H4 (cell line): ENCODE measurements at regions not wholly inside any gene's neighbourhood (a gene's known extent, or its start where the extent isn't known, plus 50 kb on each side); places are given as distances from the start of the nearest gene placed in this dataset.
"Not testable (repeated sequence)": the region's sequence is repeated elsewhere in the genome, so short reads cannot be mapped to it uniquely, and the experiment has no call there.

Experiments
- DNase-seq: peaks from one replicate; pipeline ENCODE4 v3.0.0-alpha.2; 2015; ENCODE audit warnings: low spot score

DNA sequence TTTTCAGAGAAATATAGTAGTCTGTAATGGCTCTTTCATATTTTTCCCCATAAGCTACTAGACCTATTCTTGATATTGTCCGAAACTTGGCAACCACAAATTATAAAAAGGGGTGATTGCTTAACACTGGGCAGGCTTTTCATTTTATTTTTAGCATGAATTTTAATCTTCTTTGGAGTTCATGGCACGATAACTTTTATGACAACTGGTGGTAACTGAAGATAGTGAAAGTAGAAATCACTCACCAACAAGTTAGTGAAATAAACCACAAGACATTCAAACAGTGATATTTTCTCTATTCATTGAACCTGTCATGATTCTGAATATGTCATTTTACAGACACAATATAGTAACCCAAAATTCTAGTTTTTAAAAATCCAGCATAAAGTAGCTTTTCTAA, 213.9 kb downstream of the PRDM9 start:
- no peak for DNase-seq

DNA sequence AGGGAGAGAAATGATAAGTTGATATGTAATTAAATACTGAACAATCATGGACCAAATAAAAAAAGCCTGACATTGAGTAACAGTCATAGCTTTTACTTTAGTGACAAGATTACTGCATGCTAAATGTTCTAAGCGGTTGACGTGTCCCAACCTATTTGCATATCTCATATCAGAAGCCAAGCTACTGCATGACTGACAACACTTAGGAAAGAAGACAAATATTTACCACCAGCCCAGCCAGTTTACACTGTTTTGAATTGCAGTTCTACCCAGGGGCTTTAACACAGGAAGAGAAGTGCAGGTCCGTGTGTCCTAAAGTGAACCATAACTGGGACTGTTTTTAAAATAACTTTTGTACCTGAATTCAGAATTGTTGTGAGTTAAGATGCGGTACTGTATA, 219.9 kb downstream of the PRDM9 start:
- DNase-seq: no peak

GRCh38 chr5:23730023-23730422, 222.6 kb downstream of the PRDM9 start:
- no peak for DNase-seq

DNA sequence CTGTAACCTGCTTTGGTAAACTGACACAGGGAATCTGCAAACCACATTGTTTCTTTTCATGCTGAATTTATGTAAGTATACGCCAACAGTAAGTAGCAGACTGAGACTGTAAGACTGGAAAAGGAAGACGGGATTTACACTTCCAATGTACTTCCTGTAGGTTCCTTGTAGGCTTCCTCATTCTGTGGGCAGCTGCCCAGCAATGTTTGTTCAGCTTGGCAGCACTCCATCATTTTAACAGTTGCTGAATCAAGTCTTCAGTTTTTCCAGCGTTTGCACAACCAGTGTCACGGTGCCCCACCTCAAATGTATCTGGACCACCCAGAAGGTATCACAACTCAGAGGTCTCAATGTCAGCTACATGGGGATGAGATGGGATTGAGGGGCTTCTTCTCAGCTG, 232.6 kb downstream of the PRDM9 start:
- DNase-seq: no peak

DNA sequence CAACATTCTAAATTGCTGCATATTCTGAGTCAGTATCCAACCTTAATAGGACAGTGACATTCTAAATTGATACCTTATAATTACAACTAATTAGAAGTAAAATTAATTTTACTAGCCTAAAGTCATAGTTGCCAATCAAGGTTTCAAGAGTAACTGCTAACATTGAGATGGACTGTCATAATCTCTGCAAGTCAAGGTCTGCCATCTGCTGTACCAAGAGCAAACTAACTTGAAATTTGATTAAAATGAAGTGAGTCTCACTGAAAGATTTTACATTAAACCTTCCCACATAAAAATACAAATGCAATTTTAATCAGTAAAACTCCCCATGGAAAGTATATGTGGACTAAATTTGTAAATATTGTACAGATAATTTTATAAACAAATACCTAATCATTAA, 235.3 kb downstream of the PRDM9 start:
- DNase-seq: no peak

GRCh38 chr5:23755906-23756305, 248.5 kb downstream of the PRDM9 start:
- DNase-seq: no peak

DNA sequence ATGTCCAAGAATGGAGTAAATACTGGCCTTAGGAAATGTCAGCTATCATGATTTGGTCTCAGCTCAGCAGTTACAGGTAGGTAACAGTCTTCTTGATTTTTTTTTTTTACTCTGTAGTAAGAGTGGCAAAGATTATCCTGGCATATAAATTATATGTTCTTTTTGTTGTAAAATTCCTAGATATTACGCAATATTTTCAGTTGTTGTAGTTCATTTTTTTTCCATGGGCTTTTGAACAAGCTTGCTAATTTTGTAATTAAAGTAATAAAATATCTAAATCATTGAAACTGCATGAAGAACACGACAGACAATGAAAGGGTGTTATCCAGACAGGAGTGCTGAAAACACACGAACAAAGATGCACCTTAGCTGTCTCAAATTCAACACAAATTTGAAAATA, 249.4 kb downstream of the PRDM9 start:
- no peak for DNase-seq

DNA sequence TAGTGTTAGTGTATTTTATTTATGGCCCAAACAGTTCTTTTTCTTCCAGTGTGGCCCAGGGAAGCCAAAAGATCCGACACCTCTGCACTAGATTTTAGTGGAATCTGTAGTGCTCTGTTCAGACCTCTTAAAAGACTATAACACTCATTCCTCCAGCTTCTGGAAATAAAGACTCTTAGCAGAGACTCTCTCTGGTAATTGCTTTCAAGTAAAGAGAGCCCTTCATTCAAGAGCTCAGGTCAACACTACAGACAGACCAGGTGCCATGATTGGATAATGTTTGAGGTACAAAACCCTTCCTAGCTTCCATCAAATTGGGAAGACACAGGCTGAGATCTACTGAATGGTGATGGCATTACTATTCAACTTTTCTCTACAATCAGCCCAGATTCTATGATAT, 255.8 kb downstream of the PRDM9 start:
- DNase-seq: no peak

DNA sequence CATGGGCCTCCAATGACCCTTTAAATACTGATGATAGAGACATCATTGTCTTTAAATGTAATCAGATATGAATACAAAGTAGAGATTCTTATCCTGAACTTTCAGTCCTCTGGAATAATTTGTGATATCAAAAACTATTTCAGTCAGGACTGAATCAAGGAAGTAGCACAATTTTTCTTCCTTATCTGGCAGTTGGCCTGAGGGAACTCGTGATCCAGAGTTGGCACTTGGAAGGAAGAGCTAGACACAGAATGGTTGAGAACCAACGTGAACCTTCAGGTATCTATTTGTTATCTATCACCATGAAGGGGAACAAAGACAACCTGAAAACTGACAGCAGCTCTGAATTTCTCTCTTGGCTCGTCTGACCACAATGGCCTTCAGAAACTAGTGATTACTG, 269.3 kb downstream of the PRDM9 start:
- DNase-seq: no peak

DNA sequence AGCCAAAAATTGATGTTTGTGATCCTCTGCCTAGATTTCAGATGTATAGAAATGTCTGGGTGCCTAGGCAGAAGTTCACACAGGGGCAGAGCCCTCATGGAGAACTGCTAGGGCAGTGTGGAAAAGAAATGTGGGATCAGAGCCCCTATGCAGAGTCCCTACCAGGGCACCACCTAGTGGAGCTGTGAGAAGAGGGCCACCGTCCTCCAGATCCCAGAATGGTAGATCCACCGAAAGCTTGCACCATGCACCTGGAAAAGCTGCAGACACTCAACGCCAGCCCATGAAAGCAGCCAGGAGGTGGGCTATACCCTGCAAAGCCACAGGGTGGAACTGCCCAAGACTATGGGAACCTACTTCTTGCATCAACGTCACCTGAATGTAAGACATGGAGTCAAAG, 292.9 kb downstream of the PRDM9 start:
- DNase-seq: peak; percentile 30

- peak; percentile 79 for DNase-seq
Observed at GRCh38 chr5:23820765-23821471, 313.5 kb downstream of the PRDM9 start.

GRCh38 chr5:23823521-23823920, 316.1 kb downstream of the PRDM9 start:
- no peak for DNase-seq

GRCh38 chr5:23825196-23825595, 317.8 kb downstream of the PRDM9 start:
- DNase-seq: peak; percentile 41

DNA sequence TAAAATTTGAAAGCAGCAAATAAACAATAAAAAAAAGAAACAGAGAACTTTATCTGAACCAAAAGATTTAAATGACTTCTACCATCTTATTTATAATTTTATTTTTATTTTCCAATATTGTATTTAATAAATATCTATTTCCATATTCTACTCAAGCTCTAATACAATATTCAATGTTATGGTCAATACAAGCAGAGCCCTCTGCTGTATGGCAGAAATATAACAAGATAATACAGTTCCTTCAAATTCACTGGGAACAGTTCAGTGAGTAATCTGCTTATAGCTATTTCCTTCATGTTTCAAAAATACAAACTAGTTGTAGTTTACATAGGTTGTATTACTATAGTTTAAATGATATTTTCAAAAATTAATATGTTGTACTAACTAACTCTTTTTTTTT, 332.7 kb downstream of the PRDM9 start:
- no peak for DNase-seq

DNA sequence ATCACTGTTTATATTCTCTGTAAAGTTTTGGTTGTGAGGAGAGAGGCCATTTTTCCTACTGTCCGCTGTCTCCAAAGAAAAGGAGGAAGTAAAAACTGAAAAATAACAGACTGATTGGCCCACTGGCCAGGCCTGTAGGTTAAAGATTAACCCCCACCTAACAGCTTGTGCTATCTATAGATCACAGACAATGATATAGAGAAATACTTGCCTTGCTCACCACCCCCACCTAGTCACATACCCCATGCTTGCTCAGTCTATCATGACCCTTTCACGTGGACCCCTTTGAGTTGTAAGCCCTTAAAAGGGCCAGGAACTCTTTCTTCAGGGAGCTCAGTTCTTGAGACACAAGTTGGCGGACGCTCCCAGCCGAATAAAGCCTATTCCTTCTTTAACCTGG, 357.4 kb downstream of the PRDM9 start:
- no peak for DNase-seq

GRCh38 chr5:23877847-23878246, 370.4 kb downstream of the PRDM9 start:
- DNase-seq: no peak

DNA sequence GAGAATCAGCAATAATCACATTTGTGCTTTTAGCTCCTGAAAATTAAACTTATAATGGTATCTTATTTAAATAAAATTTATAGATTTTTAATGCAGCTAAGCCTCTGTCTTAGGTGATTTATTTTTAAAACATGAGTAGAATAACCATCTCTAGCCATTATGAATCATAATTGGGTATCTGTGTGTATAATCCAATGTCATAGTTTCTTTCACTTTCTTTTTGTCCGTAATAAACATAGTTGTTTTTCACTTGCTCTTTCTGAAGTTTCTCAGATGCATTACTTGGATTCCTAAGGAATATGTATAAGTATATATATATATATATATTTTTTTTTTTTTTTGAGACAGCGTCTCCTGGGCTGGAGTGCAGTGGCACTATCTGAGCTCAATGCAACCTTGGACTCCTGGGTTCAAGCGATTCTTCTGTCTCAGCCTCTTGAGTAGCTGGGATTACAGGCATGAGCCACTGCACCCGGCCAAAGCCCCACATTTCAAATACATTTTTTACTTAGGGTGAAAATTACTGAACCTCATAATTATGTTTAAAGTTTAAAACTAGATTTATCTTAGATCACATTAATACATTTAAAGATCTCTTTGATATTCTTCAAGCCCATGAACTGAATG, 377.1 kb downstream of the PRDM9 start:
- DNase-seq: peak; percentile 16

GRCh38 chr5:23893561-23893960, 386.2 kb downstream of the PRDM9 start:
- DNase-seq: no peak

GRCh38 chr5:23895614-23896013, 388.2 kb downstream of the PRDM9 start:
- DNase-seq: no peak

DNA sequence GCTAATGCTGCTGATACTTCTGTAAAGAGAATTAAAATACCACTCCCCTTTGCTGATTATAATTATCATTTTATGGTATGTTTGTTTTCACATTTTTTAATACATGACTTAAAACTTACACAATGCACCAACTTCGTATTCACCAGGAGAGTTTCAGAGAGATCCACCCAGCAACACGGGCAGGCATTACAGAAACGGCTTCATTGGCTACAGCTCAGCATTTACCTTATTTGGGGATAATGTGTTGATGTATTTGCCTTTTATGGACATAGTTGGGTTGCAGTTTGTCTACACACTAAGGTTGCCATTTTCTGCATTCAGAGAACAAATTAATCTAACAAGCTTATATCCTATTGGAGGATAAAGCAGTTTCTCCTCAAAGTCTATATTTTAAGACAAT, 423.6 kb downstream of the PRDM9 start:
- peak; percentile 76 for DNase-seq

GRCh38 chr5:23951261-23951928, 444.0 kb downstream of the PRDM9 start:
- DNase-seq: not testable (repeated sequence)

DNA sequence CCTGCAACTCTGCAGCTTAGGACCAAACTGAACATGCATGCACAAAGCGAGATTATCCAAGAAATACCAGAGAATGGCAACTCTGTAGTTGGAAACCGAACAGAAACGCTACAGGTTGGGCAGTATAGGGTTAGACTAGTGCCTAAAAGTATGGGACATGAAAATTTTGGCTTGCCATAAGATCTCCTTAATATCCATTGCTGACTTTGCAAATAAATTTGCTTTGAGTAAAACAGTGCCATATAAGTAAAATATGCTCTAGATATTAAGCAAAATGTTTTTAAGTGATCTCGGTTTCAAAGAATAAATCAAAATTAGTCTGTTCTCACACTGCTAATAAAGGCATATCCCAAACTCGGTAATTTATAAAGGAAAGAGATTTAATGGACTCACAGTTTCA, 456.0 kb downstream of the PRDM9 start:
- no peak for DNase-seq

GRCh38 chr5:23977365-23977764, 470.0 kb downstream of the PRDM9 start:
- no peak for DNase-seq
